GM12878 (cell line): ENCODE measurements at regions not wholly inside any gene's neighbourhood (a gene's known extent, or its start where the extent isn't known, plus 50 kb on each side); places are given as distances from the start of the nearest gene placed in this dataset.

Experiments used
- ATAC-seq: fragments of 200-7000 bp; cut with Tn5 transposase; 3 replicates; pipeline ENCODE4 v1.9.1; 2020; ENCODE audit warnings: mild to moderate bottlenecking, moderate library complexity
- BruUV-seq: library from RNA; stranded (reverse); fragments of 400-500 nt; replicated peaks from 2 replicates; lab custom pipeline; 2021; lab: Mats Ljungman, UMichigan
- CTCF ChIA-PET: fragments of 300-600 bp; sonication (Branson Sonifier 250); formaldehyde crosslinking; extraction: SDS; loops from one replicate; lab custom pipeline; 2021; ENCODE audit warnings: inconsistent platforms; lab: Yijun Ruan, JAX
- POLR2A ChIA-PET: fragments of 350-600 bp; formaldehyde crosslinking; extraction: SDS; loops from one replicate; lab custom pipeline; 2021; ENCODE audit warnings: inconsistent platforms; lab: Charles Lee
- RAD21 ChIA-PET: fragments of 300-600 bp; sonication (Branson Sonifier 250); formaldehyde crosslinking; loops from one replicate; lab custom pipeline; 2023; ENCODE audit warnings: antibody characterized with exemption; ENCODE audit not compliant: unreplicated experiment; lab: Charles Lee
- SMC1A ChIA-PET: fragments of 300-600 bp; sonication (Branson Sonifier 250); formaldehyde crosslinking; loops from one replicate; lab custom pipeline; 2023; ENCODE audit not compliant: unreplicated experiment, uncharacterized antibody; lab: Charles Lee
- DNase-seq: peaks from one replicate; pipeline ENCODE4 v3.0.0-alpha.2; 2011; ENCODE audit warnings: low read depth, low spot score
- FAIRE-seq: peaks from 3 replicates; lab custom pipeline; 2011; peaks lifted over from hg19 to GRCh38; lab: Jason Lieb, UNC
- H2AFZ ChIP-seq: 2 replicates; pipeline ENCODE4 v1.6.0; 2011; ENCODE audit warnings: low read depth, low read length, control low read depth; ENCODE audit not compliant: control insufficient read depth
- H3K27ac ChIP-seq: 2 replicates; pipeline ENCODE4 v1.5.1; 2011; ENCODE audit warnings: control low read depth; ENCODE audit not compliant: control insufficient read depth, insufficient read depth
- H3K27me3 ChIP-seq, 2 experiments: replicated peaks in 1 of 2; 2 replicates each; pipeline versions ENCODE4 v1.6.0 to v1.6.1; 2011; ENCODE audit warnings: low read length in 1 of 2; ENCODE audit not compliant: control insufficient read depth in 2 of 2, insufficient read depth in 2 of 2
- H3K36me3 ChIP-seq, 2 experiments: 2 replicates each; pipeline ENCODE4 v1.5.1; 2011; ENCODE audit warnings: low read length in 1 of 2; ENCODE audit not compliant: control insufficient read depth in 2 of 2, insufficient read depth in 2 of 2
- H3K4me1 ChIP-seq: 2 replicates; pipeline ENCODE4 v1.6.1; 2011; ENCODE audit warnings: mild to moderate bottlenecking, low read length, moderate library complexity, mixed read lengths; ENCODE audit not compliant: control insufficient read depth, insufficient read depth
- H3K4me2 ChIP-seq: 2 replicates; pipeline ENCODE4 v1.6.0; 2011; ENCODE audit warnings: control low read depth; ENCODE audit not compliant: control insufficient read depth, insufficient read depth
- H3K4me3 ChIP-seq: fragments of 200-600 bp; sonication (generic); 2 replicates; pipeline ENCODE4 v1.5.1; 2016
- H3K79me2 ChIP-seq: 2 replicates; pipeline ENCODE4 v1.6.0; 2011; ENCODE audit warnings: low read length; ENCODE audit not compliant: control insufficient read depth, insufficient read depth
- H3K9ac ChIP-seq: 2 replicates; pipeline ENCODE4 v1.8.0; 2011; ENCODE audit warnings: low read length, control low read depth, mixed read lengths; ENCODE audit not compliant: control insufficient read depth, insufficient read depth
- H3K9me3 ChIP-seq: replicated peaks from 3 replicates; pipeline ENCODE4 v1.5.1; 2011; ENCODE audit warnings: mild to moderate bottlenecking, low read length; ENCODE audit not compliant: control insufficient read depth, insufficient read depth
- H4K20me1 ChIP-seq: 2 replicates; pipeline ENCODE4 v1.6.0; 2011; ENCODE audit not compliant: control insufficient read depth, insufficient read depth
- ATF7 ChIP-seq: fragments of 450-650 bp; IDR thresholded peaks from 2 replicates; pipeline ENCODE4 v1.6.1; 2016; ENCODE audit warnings: low read depth, mild to moderate bottlenecking
- BRCA1 ChIP-seq: IDR thresholded peaks from 2 replicates; pipeline ENCODE4 v1.6.1; 2011; ENCODE audit warnings: low read depth, low read length, improper control_type of control experiment
- GATAD2B ChIP-seq: fragments of 450-650 bp; conservative IDR thresholded peaks from 2 replicates; pipeline ENCODE4 v1.6.1; 2017; ENCODE audit warnings: low read depth, mild to moderate bottlenecking, moderate library complexity
- ZBTB40 ChIP-seq: fragments of 450-650 bp; IDR thresholded peaks from 2 replicates; pipeline ENCODE4 v1.6.1; 2016; ENCODE audit warnings: mild to moderate bottlenecking, moderate library complexity, borderline replicate concordance
- ZNF207 ChIP-seq: fragments of 450-650 bp; IDR thresholded peaks from 2 replicates; pipeline ENCODE4 v1.6.1; 2014; ENCODE audit warnings: antibody characterized with exemption, mild to moderate bottlenecking, borderline replicate concordance
- WGBS: methylation state at CpG from one replicate; pipeline ENCODE4 v1.1.6; 2016; ENCODE audit warnings: low lambda C conversion rate; ENCODE audit not compliant: insufficient replicate concordance, insufficient coverage; ENCODE audit errors: missing lambda C conversion rate; 5-methylcytosine and 5-hydroxymethylcytosine counted together
- in situ Hi-C: fragments of 300-500 bp; cut with MboI; formaldehyde crosslinking; loops from 9 replicates; pipeline ENCODE4 v1.14.3; 2018; ENCODE audit warnings: mixed read lengths
- intact Hi-C: fragments of 100-400 bp; cut with micrococcal nuclease; formaldehyde crosslinking; loops from one replicate; pipeline ENCODE4 v1.14.2; 2022; ENCODE audit not compliant: unreplicated experiment

GRCh38 chrX:139049465-139049864, 337.9 kb upstream of the FGF13 start (continued):
- no peak for TF ChIP-seq ZBTB40

- ATAC-seq (no peak), DNase-seq (no peak), FAIRE-seq (no peak)
- ChIA-PET POLR2A (no interaction called here), CTCF (no interaction called here), SMC1A (no interaction called here)
- BruUV-seq = no TSS peak
- WGBS = 0% methylated on average over 6 of the region's 6 CpGs
- H2AFZ ChIP-seq = no peak overlapping the region
- no peaks in the 10 kb centered on the region for H3K4me1 ChIP-seq
- H3K9me3 ChIP-seq = no peaks in the 10 kb centered on the region
- no peak overlapping the region for H3K4me2 ChIP-seq
- H3K27me3 ChIP-seq = no peaks in the 10 kb centered on the region
- in situ Hi-C loops = no loop called here
- H3K36me3 ChIP-seq = no peaks in the 10 kb centered on the region
- no peaks in the 10 kb centered on the region for H4K20me1 ChIP-seq
- no peak for TF ChIP-seq GATAD2B
- TF ChIP-seq ATF7 = no peak
- no peak for TF ChIP-seq ZNF207
- no peak for TF ChIP-seq BRCA1
- TF ChIP-seq, all 136 proteins: peak for 0
- intact Hi-C loops = no loop called here
- Histone ChIP-seq H3K9ac (no peak overlapping the region), H3K79me2 (no peaks in the 10 kb centered on the region), H3K27ac (no peak overlapping the region), H3K4me3 (no peak overlapping the region)
- RAD21 ChIA-PET = no interaction called here
These were observed 333.2 kb upstream of the FGF13 start for GRCh38 chrX:139044680-139045079.
